ENCODE measurements at regions not wholly inside any gene's neighbourhood (a gene's known extent, or its start where the extent isn't known, plus 50 kb on each side); places are given as distances from the start of the nearest gene placed in this dataset.

DNA sequence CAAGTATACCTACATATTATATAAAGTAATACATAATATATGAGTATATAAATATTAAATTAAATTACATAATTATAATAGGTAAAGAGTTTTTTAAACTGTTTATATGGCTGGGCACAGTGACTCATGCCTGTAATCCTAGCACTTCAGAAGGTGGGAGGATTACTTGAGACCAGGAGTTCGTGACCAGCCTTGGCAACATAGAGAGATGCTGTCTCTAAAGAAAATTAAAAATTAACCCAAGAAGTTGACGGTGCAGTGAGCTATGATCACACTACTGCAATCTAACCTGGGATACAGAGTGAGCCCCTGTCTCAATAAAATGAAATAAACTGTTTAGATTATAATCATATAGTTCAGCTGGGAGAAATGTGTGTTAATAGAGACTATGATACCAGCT lies 363.0 kb downstream of the DDX10 start:
- FAIRE-seq: no peak
- TF ChIP-seq TAF1 (IDR thresholded peaks at IDR 0.05; ENCODE audit: borderline replicate concordance, low read depth, low read length): no peak
- DNase-seq (ENCODE audit: insufficient read length): no peak

DNA sequence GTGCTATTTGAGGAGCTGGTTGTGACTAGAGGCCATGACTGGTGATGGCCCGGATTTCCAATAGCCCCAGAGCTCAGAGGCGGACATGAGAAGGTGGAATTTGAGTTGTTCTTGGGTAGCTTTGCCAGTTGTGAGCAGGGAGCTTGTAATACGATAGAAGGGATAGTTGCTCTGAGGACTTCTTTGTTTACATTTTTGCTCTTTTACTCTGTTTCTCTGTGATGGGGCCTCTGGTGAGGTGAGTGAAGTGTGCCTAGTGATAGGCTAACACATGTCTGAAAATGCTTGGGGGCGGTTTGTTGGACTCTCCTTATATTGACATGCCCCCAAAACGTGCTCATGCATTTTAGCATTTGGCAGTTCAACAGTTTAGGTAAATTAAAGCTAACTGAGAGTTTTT lies 365.1 kb downstream of the DDX10 start:
- no peak for TF ChIP-seq TAF1 (IDR thresholded peaks at IDR 0.05; ENCODE audit: borderline replicate concordance, low read depth, low read length)
- TF ChIP-seq POLR2AphosphoS5 (IDR thresholded peaks at IDR 0.05; ENCODE audit: low read depth, low read length): no peak
- no peak for TF ChIP-seq POLR2A (IDR thresholded peaks at IDR 0.05; ENCODE audit: low read depth, low read length)
- FAIRE-seq (no peak), DNase-seq (ENCODE audit: insufficient read length) (no peak)

DNA sequence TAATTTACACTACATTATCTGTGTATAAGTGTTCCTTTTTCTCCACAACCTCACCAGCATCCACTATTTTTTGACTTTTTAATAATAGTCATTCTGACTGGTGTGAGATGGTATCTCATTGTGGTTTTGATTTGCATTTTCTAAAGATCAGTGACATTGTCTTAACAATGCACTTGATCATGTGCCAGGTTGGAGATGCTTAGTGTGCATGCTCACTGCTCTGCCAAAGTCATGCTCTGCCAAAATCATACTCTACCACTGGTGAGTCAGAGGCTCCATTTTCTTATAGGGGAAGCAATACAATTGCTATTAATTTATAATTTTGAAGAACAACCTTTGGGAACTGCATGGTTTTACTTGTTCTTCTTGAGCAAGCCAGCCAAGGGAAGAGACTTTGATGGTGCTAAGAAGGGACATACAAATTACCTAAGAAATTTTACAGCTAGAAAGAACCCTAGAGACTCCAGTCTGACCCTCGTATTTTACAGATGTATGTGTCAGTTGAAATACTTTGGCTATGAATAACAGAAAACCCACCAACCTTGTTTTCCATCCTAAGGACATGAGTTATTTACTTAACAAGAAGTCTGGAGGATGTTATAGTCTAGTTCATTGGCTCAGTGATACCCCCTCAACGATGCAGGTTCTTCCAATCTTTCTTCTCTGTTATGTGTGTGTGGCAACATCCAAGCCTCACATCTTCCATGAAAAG lies 368.9 kb downstream of the DDX10 start:
- TF ChIP-seq TAF1 (IDR thresholded peaks at IDR 0.05; ENCODE audit: borderline replicate concordance, low read depth, low read length): no peak
- TF ChIP-seq POLR2A (IDR thresholded peaks at IDR 0.05; ENCODE audit: low read depth, low read length): no peak
- no peak for TF ChIP-seq POLR2AphosphoS5 (IDR thresholded peaks at IDR 0.05; ENCODE audit: low read depth, low read length)
- no peak for FAIRE-seq
- no peak for DNase-seq (ENCODE audit: insufficient read length)

DNA sequence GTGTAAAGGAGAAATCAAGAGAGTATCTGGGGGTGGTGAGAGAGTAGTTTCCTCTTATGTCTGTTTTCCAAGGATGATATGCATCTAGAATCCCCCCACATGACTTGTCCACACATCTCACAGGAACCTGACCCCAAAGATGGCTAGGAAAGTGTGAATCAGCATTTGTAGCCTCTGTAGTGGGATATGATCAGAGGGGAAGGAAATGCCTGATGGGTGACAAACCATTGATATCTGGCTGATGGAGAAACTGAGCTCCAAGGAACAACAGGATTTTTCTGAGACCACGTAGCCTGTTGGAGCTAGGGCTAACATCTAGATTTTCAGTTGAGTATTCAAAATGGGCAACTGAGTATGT lies 369.4 kb downstream of the DDX10 start:
- no peak for DNase-seq (ENCODE audit: insufficient read length)
- TF ChIP-seq POLR2AphosphoS5 (IDR thresholded peaks at IDR 0.05; ENCODE audit: low read depth, low read length) (no peak), POLR2A (IDR thresholded peaks at IDR 0.05; ENCODE audit: low read depth, low read length) (no peak), TAF1 (IDR thresholded peaks at IDR 0.05; ENCODE audit: borderline replicate concordance, low read depth, low read length) (no peak)

DNA sequence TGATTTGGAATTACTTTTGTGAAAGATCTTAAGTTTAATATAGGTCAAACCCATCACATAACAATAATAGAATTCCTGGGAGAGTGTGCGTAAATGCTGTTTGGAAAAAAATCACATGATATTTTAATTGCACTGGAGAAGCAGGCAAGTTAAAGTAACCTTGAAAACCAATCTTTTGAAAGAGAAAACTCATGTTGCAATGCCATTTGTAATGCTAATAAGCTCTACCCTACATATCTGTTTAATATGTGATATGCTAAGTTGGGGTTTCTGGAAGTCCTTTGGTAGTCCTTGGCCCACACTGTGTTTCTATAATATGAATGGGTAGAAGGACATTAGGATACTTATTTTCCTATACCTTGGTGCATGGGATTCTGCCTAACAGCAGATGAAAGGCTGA lies 370.4 kb downstream of the DDX10 start:
- TF ChIP-seq POLR2A (IDR thresholded peaks at IDR 0.05; ENCODE audit: low read depth, low read length) (no peak), TAF1 (IDR thresholded peaks at IDR 0.05; ENCODE audit: borderline replicate concordance, low read depth, low read length) (no peak), POLR2AphosphoS5 (IDR thresholded peaks at IDR 0.05; ENCODE audit: low read depth, low read length) (no peak)
- DNase-seq (ENCODE audit: insufficient read length): no peak
- FAIRE-seq: no peak

More for the DNA sequence above, 369.4 kb downstream of the DDX10 start:
- no peak for FAIRE-seq

DNA sequence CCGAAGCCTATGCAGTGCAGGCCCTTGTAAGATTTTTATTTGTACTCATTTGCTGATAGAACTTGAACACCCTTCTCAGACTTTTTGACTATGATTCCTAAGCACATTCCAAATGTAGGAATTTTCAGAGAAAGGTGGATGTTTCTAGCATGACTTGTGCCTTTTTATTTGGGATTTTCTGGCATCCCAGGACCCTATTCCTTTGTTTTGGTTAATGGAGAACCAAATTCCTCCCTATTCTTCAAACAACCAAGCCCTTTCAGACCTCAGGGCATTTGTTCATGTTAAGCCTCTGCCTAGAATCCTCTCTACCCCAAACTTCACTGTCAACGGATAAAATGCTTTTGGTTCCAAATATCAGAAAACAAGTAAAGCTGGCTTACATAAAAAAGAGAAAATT lies 371.1 kb downstream of the DDX10 start:
- no peak for DNase-seq (ENCODE audit: insufficient read length)
- no peak for FAIRE-seq
- TF ChIP-seq POLR2A (IDR thresholded peaks at IDR 0.05; ENCODE audit: low read depth, low read length) (no peak), POLR2AphosphoS5 (IDR thresholded peaks at IDR 0.05; ENCODE audit: low read depth, low read length) (no peak), TAF1 (IDR thresholded peaks at IDR 0.05; ENCODE audit: borderline replicate concordance, low read depth, low read length) (no peak)

DNA sequence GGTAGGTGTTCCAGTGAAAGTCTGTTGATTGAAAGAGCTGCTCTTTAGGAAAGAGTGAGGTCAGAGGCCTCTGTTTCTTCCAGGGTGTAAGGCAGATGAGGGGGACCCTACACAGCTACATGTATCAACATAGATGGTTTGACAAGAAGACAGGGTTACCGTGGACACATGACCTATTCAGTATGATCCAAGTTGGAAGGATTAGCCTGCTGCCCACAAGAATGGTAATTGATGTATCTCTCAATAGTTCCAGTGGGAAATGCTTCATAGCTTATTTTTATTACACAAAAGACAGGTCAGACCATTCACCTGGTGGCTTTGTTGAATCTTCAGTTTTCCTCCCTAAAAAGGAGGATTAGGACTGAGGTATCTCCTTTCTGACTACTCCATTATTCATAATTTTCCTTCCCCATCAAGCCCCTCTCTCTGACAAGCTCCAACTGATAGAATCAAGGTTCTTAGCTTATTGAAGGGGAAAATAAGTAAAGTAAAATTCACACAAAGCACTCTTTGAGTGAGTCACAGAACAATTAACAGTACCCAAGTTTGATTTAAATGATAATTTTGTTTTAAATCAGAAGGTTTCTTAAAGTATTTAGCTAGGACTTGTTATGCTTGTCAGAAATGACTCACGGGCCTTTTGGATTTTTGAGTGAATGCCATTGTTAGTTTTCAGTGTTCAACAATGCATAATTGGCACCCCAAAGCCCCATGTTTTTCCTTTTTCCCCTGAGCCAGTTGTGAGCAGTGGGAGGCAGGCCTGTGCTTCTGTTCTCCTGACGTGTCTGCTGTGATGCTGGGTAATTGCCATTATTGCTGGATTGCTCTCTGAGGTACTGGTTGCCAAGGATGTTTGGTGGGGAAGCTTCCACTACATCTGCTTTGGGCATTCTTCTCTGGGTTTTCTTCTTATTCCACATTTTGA lies 373.2 kb downstream of the DDX10 start:
- TF ChIP-seq POLR2A (IDR thresholded peaks at IDR 0.05; ENCODE audit: low read depth, low read length) (no peak), POLR2AphosphoS5 (IDR thresholded peaks at IDR 0.05; ENCODE audit: low read depth, low read length) (no peak), TAF1 (IDR thresholded peaks at IDR 0.05; ENCODE audit: borderline replicate concordance, low read depth, low read length) (no peak)
- FAIRE-seq: no peak
- DNase-seq (ENCODE audit: insufficient read length): no peak

DNA sequence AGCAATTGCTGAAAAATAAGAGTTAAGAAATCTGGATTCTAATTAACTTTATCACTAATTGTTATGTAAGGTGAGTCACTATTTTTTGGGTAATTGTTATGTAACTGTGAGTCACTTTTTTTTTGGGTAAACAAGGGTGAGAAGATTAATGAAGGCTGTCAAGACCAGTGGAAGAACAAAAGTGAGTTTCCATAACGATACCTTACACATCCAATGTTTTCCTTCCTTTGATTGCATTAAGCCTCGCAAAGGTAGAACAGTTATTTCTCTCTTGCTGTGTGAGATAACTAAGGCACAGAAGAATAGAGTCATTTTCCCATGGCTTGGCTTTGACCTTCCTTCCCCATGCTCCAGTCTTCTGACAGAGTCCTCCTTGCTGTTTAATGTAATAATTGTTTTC lies 374.7 kb downstream of the DDX10 start:
- FAIRE-seq (no peak), DNase-seq (ENCODE audit: insufficient read length) (no peak)
- no peak for TF ChIP-seq POLR2A (IDR thresholded peaks at IDR 0.05; ENCODE audit: low read depth, low read length)
- TF ChIP-seq TAF1 (IDR thresholded peaks at IDR 0.05; ENCODE audit: borderline replicate concordance, low read depth, low read length): no peak
- no peak for TF ChIP-seq POLR2AphosphoS5 (IDR thresholded peaks at IDR 0.05; ENCODE audit: low read depth, low read length)

DNA sequence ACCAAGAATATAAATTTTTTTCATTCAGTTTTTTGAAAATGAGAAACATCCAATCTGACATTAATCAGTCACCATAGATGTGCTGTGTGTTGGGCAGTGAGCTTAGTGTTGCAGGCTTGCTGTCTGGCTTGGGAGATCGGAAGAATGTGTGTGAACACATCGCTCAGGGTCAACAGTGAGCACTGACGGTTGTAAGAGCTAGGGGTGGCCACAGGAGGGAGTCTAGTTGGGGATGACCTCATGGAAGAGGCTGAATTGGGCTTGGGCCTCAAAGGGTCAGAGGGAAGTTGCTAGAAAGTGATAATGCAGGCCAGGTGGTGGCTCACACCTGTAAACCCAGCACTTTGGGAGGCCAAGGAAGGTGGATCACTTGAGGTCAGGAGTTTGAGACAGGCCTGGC lies 375.4 kb downstream of the DDX10 start:
- TF ChIP-seq TAF1 (IDR thresholded peaks at IDR 0.05; ENCODE audit: borderline replicate concordance, low read depth, low read length): no peak
- no peak for TF ChIP-seq POLR2A (IDR thresholded peaks at IDR 0.05; ENCODE audit: low read depth, low read length)
- TF ChIP-seq POLR2AphosphoS5 (IDR thresholded peaks at IDR 0.05; ENCODE audit: low read depth, low read length): no peak
- DNase-seq (ENCODE audit: insufficient read length): no peak
- FAIRE-seq: no peak

DNA sequence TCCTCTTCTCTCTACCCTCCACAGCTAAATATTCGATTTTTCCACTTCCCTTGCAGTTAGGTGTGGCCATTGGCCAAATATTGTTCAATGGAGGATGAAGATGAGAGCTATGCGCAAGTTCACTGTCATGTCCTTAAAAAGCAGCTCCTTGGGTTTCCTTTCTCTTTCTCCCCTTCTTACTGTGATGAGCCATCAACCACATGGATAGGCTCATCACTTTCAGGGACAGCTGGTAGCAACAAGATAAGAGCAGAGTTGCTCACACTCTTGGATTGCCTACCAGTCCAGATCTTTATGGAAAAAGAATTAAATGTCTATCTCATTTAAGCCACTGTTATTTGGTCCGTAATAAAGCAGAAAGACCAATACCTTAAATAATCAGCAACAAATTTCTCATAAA lies 377.0 kb downstream of the DDX10 start:
- DNase-seq (ENCODE audit: insufficient read length) (no peak), FAIRE-seq (no peak)
- TF ChIP-seq POLR2AphosphoS5 (IDR thresholded peaks at IDR 0.05; ENCODE audit: low read depth, low read length) (no peak), POLR2A (IDR thresholded peaks at IDR 0.05; ENCODE audit: low read depth, low read length) (no peak), TAF1 (IDR thresholded peaks at IDR 0.05; ENCODE audit: borderline replicate concordance, low read depth, low read length) (no peak)

DNA sequence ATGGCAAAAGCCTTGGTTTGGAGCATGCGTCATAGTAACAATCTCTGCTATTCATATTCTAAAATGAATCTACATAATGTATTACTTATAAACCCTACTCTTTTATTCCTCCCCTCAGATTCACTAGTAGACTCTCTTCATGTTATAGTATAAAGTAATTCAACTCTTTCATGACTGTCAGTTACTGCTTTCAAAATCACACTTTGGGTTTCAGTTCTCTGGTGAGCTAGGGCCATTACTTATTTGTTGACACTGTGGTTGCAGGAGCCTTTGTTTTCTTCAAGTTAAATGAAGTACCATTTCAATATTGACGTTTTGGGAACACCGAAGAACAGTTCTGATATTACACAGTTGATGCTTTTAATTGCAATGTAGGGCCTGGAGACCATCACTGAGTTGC lies 378.4 kb downstream of the DDX10 start:
- FAIRE-seq (no peak), DNase-seq (ENCODE audit: insufficient read length) (no peak)
- TF ChIP-seq POLR2A (IDR thresholded peaks at IDR 0.05; ENCODE audit: low read depth, low read length) (no peak), TAF1 (IDR thresholded peaks at IDR 0.05; ENCODE audit: borderline replicate concordance, low read depth, low read length) (no peak), POLR2AphosphoS5 (IDR thresholded peaks at IDR 0.05; ENCODE audit: low read depth, low read length) (no peak)

All from GM12892 (cell line).